H1 (cell line): ENCODE measurements at regions not wholly inside any gene's neighbourhood (a gene's known extent, or its start where the extent isn't known, plus 50 kb on each side); places are given as distances from the start of the nearest gene placed in this dataset.

ENCODE experiments used
- CTCF ChIA-PET: fragments of 300-600 bp; sonication (Branson Sonifier 250); formaldehyde crosslinking; loops from one replicate; lab custom pipeline; 2021; ENCODE audit not compliant: partially characterized antibody; lab: Charles Lee
- POLR2A ChIA-PET: fragments of 300-600 bp; sonication (Branson Sonifier 250); formaldehyde crosslinking; loops from one replicate; lab custom pipeline; 2021; ENCODE audit warnings: inconsistent platforms; ENCODE audit not compliant: partially characterized antibody; lab: Charles Lee
- DNase-seq, 2 experiments: peaks; one replicate each; pipeline versions ENCODE4 v3.0.0 to v3.0.0-alpha.2; 2010 to 2022; ENCODE audit warnings: low spot score in 2 of 2, low read depth in 1 of 2, mixed read lengths in 1 of 2
- FAIRE-seq: peaks from 2 replicates; lab custom pipeline; 2011; peaks lifted over from hg19 to GRCh38; lab: Jason Lieb, UNC
- H2AFZ ChIP-seq: 2 replicates; pipeline ENCODE4 v1.8.1; 2012; ENCODE audit warnings: low read length, inconsistent platforms
- H2AK5ac ChIP-seq: 2 replicates; pipeline ENCODE4 v1.6.1; 2013; ENCODE audit warnings: low read depth, low read length
- H2BK120ac ChIP-seq: replicated peaks from 2 replicates; pipeline ENCODE3; 2013; ENCODE audit warnings: low read depth, low read length, inconsistent platforms
- H2BK12ac ChIP-seq: 2 replicates; pipeline ENCODE4 v1.6.1; 2013; ENCODE audit warnings: low read depth, low read length
- H2BK15ac ChIP-seq: 2 replicates; pipeline ENCODE4 v1.6.1; 2013; ENCODE audit warnings: low read length
- H2BK20ac ChIP-seq: 2 replicates; pipeline ENCODE4 v1.6.1; 2013; ENCODE audit warnings: low read length
- H2BK5ac ChIP-seq: 2 replicates; pipeline ENCODE4 v1.6.1; 2013; ENCODE audit warnings: low read depth, low read length
- H3K14ac ChIP-seq: 2 replicates; pipeline ENCODE4 v1.6.1; 2013; ENCODE audit warnings: inconsistent platforms; ENCODE audit not compliant: insufficient read length
- H3K18ac ChIP-seq: 2 replicates; pipeline ENCODE4 v1.6.1; 2013; ENCODE audit warnings: low read length; ENCODE audit errors: extremely low read depth
- H3K23ac ChIP-seq: 2 replicates; pipeline ENCODE4 v1.6.1; 2013; ENCODE audit warnings: inconsistent platforms; ENCODE audit not compliant: insufficient read length
- H3K23me2 ChIP-seq: 2 replicates; pipeline ENCODE4 v1.6.1; 2013; ENCODE audit warnings: low read depth, low read length
- H3K27ac ChIP-seq: 2 replicates; pipeline ENCODE4 v1.6.1; 2011; ENCODE audit warnings: low read depth, low read length, inconsistent platforms
- H3K27me3 ChIP-seq, 4 experiments: replicated peaks in 1 of 4; 1 replicate in 1 of 4; 2 replicates in 3 of 4; pipeline versions ENCODE4 v1.6.1 to v1.8.1; 2011 to 2013; ENCODE audit warnings: low read length in 3 of 4, mild to moderate bottlenecking in 3 of 4, inconsistent platforms in 2 of 4, mixed read lengths in 2 of 4, moderate library complexity in 1 of 4; ENCODE audit not compliant: control insufficient read depth in 3 of 4, insufficient read depth in 3 of 4; ENCODE audit errors: extremely low read depth in 1 of 4
- H3K36me3 ChIP-seq, 4 experiments: 2 replicates each; pipeline versions ENCODE4 v1.6.1 to v1.8.1; 2011 to 2013; ENCODE audit warnings: mild to moderate bottlenecking in 4 of 4, low read length in 3 of 4, moderate library complexity in 2 of 4, control low read depth in 1 of 4, inconsistent platforms in 1 of 4; ENCODE audit not compliant: insufficient read depth in 4 of 4, control insufficient read depth in 2 of 4
- H3K4ac ChIP-seq: replicated peaks from 2 replicates; pipeline ENCODE3; 2013; ENCODE audit warnings: low read length, low read depth, mixed read lengths, inconsistent platforms; ENCODE audit not compliant: insufficient read length
- H3K4me1 ChIP-seq, 4 experiments: replicated peaks in 1 of 4; 1 replicate in 1 of 4; 2 replicates in 3 of 4; pipeline versions ENCODE4 v1.6.1 to v1.8.1; 2011 to 2013; ENCODE audit warnings: low read length in 3 of 4, inconsistent platforms in 2 of 4, mixed read lengths in 1 of 4; ENCODE audit not compliant: insufficient read depth in 4 of 4, control insufficient read depth in 3 of 4
- H3K4me2 ChIP-seq, 2 experiments: 2 replicates each; pipeline versions ENCODE4 v1.6.1 to v1.8.1; 2011 to 2013; ENCODE audit warnings: low read depth in 2 of 2, low read length in 2 of 2, control low read depth in 1 of 2, inconsistent platforms in 1 of 2, mild to moderate bottlenecking in 1 of 2; ENCODE audit not compliant: insufficient read depth in 1 of 2
- H3K4me3 ChIP-seq, 4 experiments: fragments of 200-600, 300-600 bp in 1 of 4; sonication (generic), shearing (Covaris generic), sonication (Bioruptor Twin) in 1 of 4; 2 replicates each; pipeline versions ENCODE4 v1.5.1 to v1.8.1; 2011 to 2016; ENCODE audit warnings: low read length in 4 of 4, low read depth in 3 of 4, control low read depth in 2 of 4, inconsistent platforms in 2 of 4, mild to moderate bottlenecking in 2 of 4, mixed read lengths in 1 of 4, moderate library complexity in 1 of 4; ENCODE audit not compliant: insufficient read depth in 2 of 4; ENCODE audit errors: extremely low read depth in 1 of 4
- H3K56ac ChIP-seq: replicated peaks from 2 replicates; pipeline ENCODE3; 2013; ENCODE audit warnings: low read depth, mild to moderate bottlenecking, mixed read lengths, low read length, inconsistent platforms; ENCODE audit not compliant: insufficient read length
- H3K79me1 ChIP-seq: 2 replicates; pipeline ENCODE4 v1.6.1; 2013; ENCODE audit warnings: low read depth, low read length, control low read depth
- H3K79me2 ChIP-seq, 2 experiments: 2 replicates each; pipeline versions ENCODE4 v1.6.1 to v1.8.1; 2012 to 2013; ENCODE audit warnings: low read length in 2 of 2, mild to moderate bottlenecking in 2 of 2, inconsistent platforms in 1 of 2; ENCODE audit not compliant: insufficient read depth in 2 of 2, control insufficient read depth in 1 of 2
- H3K9ac ChIP-seq, 4 experiments: replicated peaks in 1 of 4; 1 replicate in 1 of 4; 2 replicates in 3 of 4; pipeline versions ENCODE4 v1.6.1 to v1.8.1; 2011 to 2013; ENCODE audit warnings: low read depth in 3 of 4, low read length in 3 of 4, control low read depth in 2 of 4, mild to moderate bottlenecking in 2 of 4, moderate library complexity in 2 of 4, inconsistent platforms in 1 of 4; ENCODE audit errors: extremely low read depth in 1 of 4
- H3K9me3 ChIP-seq, 2 experiments: 2 replicates each; pipeline versions ENCODE4 v1.6.1 to v1.8.1; 2012 to 2013; ENCODE audit warnings: mild to moderate bottlenecking in 2 of 2, moderate library complexity in 2 of 2, control low read depth in 1 of 2, inconsistent platforms in 1 of 2, low read depth in 1 of 2, low read length in 1 of 2, mixed read lengths in 1 of 2; ENCODE audit not compliant: insufficient read depth in 2 of 2
- H4K20me1 ChIP-seq, 2 experiments: replicated peaks in 1 of 2; 2 replicates each; pipeline versions ENCODE3 to v1.8.1; 2011 to 2013; ENCODE audit warnings: inconsistent platforms in 2 of 2, low read length in 2 of 2, mild to moderate bottlenecking in 1 of 2; ENCODE audit not compliant: insufficient read depth in 2 of 2, control insufficient read depth in 1 of 2
- H4K5ac ChIP-seq: 2 replicates; pipeline ENCODE4 v1.6.1; 2013; ENCODE audit warnings: low read length, low read depth, mixed read lengths, inconsistent platforms; ENCODE audit not compliant: insufficient read length
- H4K8ac ChIP-seq: 2 replicates; pipeline ENCODE4 v1.8.0; 2013; ENCODE audit warnings: mild to moderate bottlenecking, moderate library complexity, low read length, inconsistent platforms; ENCODE audit not compliant: insufficient read depth; ENCODE audit errors: extremely low read depth
- H4K91ac ChIP-seq: replicated peaks from 2 replicates; pipeline ENCODE3; 2013; ENCODE audit warnings: low read length, mixed read lengths, inconsistent platforms; ENCODE audit not compliant: insufficient read length
- ASH2L ChIP-seq: fragments of 200-600, 300-600 bp; sonication (generic); IDR thresholded peaks from one replicate; pipeline ENCODE4 v1.7.1; 2017; ENCODE audit warnings: low read length
- CBX8 ChIP-seq: fragments of 300-800, 300-1000 bp; sonication (generic); IDR thresholded peaks from 2 replicates; pipeline ENCODE4 v1.7.1; 2016; ENCODE audit warnings: low read depth, low read length, borderline replicate concordance
- CEBPB ChIP-seq: IDR thresholded peaks from 2 replicates; pipeline ENCODE4 v1.6.1; 2012; ENCODE audit warnings: low read depth, low read length
- FOSL1 ChIP-seq: IDR thresholded peaks from 2 replicates; pipeline ENCODE4 v1.6.1; 2011; ENCODE audit warnings: mild to moderate bottlenecking, low read depth, low read length, moderate library complexity; ENCODE audit not compliant: insufficient read depth
- RFX5 ChIP-seq: IDR thresholded peaks from 2 replicates; pipeline ENCODE4 v1.6.1; 2011; ENCODE audit warnings: low read depth, low read length, improper control_type of control experiment, borderline replicate concordance
- SP2 ChIP-seq: IDR thresholded peaks from 2 replicates; pipeline ENCODE4 v1.6.1; 2012; ENCODE audit warnings: mild to moderate bottlenecking, low read length, inconsistent platforms
- TBP ChIP-seq: IDR thresholded peaks from 2 replicates; pipeline ENCODE4 v1.6.1; 2011; ENCODE audit warnings: low read depth, low read length, improper control_type of control experiment
- WGBS, 2 experiments: shearing (Covaris generic) in 1 of 2; methylation state at CpG; one replicate each; pipeline versions ENCODE4 v1.1.6 to v1.1.7; 2013 to 2015; ENCODE audit warnings: low lambda C conversion rate in 2 of 2, mixed read lengths in 2 of 2, inconsistent platforms in 1 of 2, low coverage in 1 of 2, missing lambda C conversion rate in 1 of 2; ENCODE audit not compliant: insufficient replicate concordance in 2 of 2, insufficient coverage in 1 of 2, insufficient read length in 1 of 2; ENCODE audit errors: extremely low coverage in 1 of 2, missing lambda C conversion rate in 1 of 2; 5-methylcytosine and 5-hydroxymethylcytosine counted together

DNA sequence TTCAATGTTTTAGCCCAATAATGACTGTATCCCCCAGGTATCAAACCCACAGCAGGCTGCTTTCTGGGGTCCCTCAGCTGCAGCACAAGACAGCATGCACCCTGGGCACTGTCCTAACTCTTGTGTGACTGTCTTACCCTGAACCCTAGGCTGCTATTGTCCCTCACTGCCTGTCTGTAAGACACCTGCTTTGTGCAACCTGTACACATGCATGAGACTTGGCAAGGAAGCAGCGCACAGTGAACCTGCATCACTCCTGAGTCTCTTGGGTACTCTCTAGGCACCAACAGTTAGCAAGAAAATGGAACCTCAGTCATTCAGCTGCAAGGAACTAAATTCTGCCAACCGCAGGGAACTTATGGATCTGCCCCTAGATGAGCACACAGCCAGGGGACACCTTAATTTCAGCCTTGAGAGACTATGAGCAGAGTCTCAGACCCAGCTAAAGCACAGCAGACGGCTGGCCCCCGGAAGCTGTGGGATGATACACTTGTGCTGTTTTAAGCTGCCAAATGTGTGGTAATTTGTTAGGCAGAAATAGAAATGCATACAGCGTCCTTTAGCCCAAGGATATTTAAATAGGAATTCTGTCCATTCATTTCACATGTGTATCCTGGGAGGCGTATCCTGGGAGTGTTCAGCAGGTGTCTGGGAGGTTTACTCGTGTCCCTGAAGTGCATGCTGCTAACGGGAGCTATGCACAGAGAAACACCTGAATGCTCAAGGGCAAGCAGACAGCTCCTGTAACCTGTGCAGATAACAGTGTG, 223.8 kb downstream of the KLF13 start:
- FAIRE-seq (no peak), DNase-seq (no peak)
- no peaks in the 10 kb centered on the region for H3K23me2 ChIP-seq
- no peaks in the 10 kb centered on the region for H3K4me1 ChIP-seq
- ChIA-PET POLR2A (no interaction called here), CTCF (no interaction called here)
- WGBS, 2 experiments: 90% methylated on average over 8 of the region's 8 CpGs; no CpG with 5 or more reads in 1 of the 2 experiments
- no peak overlapping the region for H2BK5ac ChIP-seq
- no peak overlapping the region for H2AK5ac ChIP-seq
- no peak overlapping the region for H2AFZ ChIP-seq
- H3K36me3 ChIP-seq: no peaks in the 10 kb centered on the region
- H4K5ac ChIP-seq: no peak overlapping the region
- H3K18ac ChIP-seq: no peak overlapping the region
- no peaks in the 10 kb centered on the region for H3K79me2 ChIP-seq
- H3K9ac ChIP-seq: no peak overlapping the region
- H3K23ac ChIP-seq: no peak overlapping the region
- no peak overlapping the region for H3K4me2 ChIP-seq
- no peak overlapping the region for H2BK15ac ChIP-seq
- no peaks in the 10 kb centered on the region for H3K9me3 ChIP-seq
- no peak overlapping the region for H2BK120ac ChIP-seq
- H3K4ac ChIP-seq: no peak overlapping the region
- no peak overlapping the region for H4K8ac ChIP-seq
- H3K56ac ChIP-seq: no peak overlapping the region
- H4K91ac ChIP-seq: no peak overlapping the region
- H3K27ac ChIP-seq: no peak overlapping the region
- H3K14ac ChIP-seq: no peak overlapping the region
- no peak overlapping the region for H2BK12ac ChIP-seq
- H3K27me3 ChIP-seq: no peaks in the 10 kb centered on the region
- H3K4me3 ChIP-seq: no peak overlapping the region
- no peaks in the 10 kb centered on the region for H3K79me1 ChIP-seq
- H2BK20ac ChIP-seq: no peak overlapping the region
- H4K20me1 ChIP-seq: no peaks in the 10 kb centered on the region
- no peak for TF ChIP-seq RFX5
- TF ChIP-seq ASH2L: no peak
- TF ChIP-seq TBP: no peak
- TF ChIP-seq CBX8: no peak
- no peak for TF ChIP-seq CEBPB
- TF ChIP-seq SP2: no peak
- TF ChIP-seq FOSL1: no peak
